Epidermal melanocyte (primary cell): ENCODE measurements at regions not wholly inside any gene's neighbourhood (a gene's known extent, or its start where the extent isn't known, plus 50 kb on each side); places are given as distances from the start of the nearest gene placed in this dataset.

Source experiments
- DNase-seq: peaks from one replicate; pipeline ENCODE4 v3.0.0; 2011; ENCODE audit warnings: low spot score; ENCODE audit not compliant: insufficient read length

GRCh38 chr5:68379275-68380036, 163.9 kb downstream of the PIK3R1 start:
- DNase-seq = no peak

- no peak for DNase-seq
Observed at GRCh38 chr5:68380078-68380477, 164.5 kb downstream of the PIK3R1 start.

GRCh38 chr5:68381060-68381459, 165.5 kb downstream of the PIK3R1 start:
- DNase-seq = no peak

- no peak for DNase-seq
Observed at GRCh38 chr5:68381909-68382308, 166.4 kb downstream of the PIK3R1 start.

GRCh38 chr5:68382640-68383039, 167.1 kb downstream of the PIK3R1 start:
- DNase-seq = no peak

- DNase-seq = no peak
Observed at GRCh38 chr5:68383888-68384310, 168.3 kb downstream of the PIK3R1 start.

- no peak for DNase-seq
Observed at GRCh38 chr5:68384936-68385594, 169.5 kb downstream of the PIK3R1 start.

- DNase-seq = no peak
Observed at GRCh38 chr5:68385936-68386335, 170.4 kb downstream of the PIK3R1 start.

- DNase-seq = no peak
Observed at GRCh38 chr5:68387074-68387796, 171.7 kb downstream of the PIK3R1 start.

GRCh38 chr5:68389618-68390017, 174.1 kb downstream of the PIK3R1 start:
- DNase-seq = no peak

- DNase-seq = no peak
Observed at GRCh38 chr5:68392617-68393016, 177.1 kb downstream of the PIK3R1 start.

- no peak for DNase-seq
Observed at GRCh38 chr5:68395302-68395701, 179.7 kb downstream of the PIK3R1 start.

- DNase-seq = no peak
Observed at GRCh38 chr5:68395926-68396511, 180.5 kb downstream of the PIK3R1 start.

GRCh38 chr5:68396722-68397121, 181.2 kb downstream of the PIK3R1 start:
- no peak for DNase-seq

GRCh38 chr5:68398146-68398812, 182.7 kb downstream of the PIK3R1 start:
- DNase-seq = no peak

GRCh38 chr5:68403301-68403700, 187.7 kb downstream of the PIK3R1 start:
- DNase-seq = no peak

GRCh38 chr5:68404246-68404645, 188.7 kb downstream of the PIK3R1 start:
- no peak for DNase-seq

GRCh38 chr5:68405026-68405684, 189.6 kb downstream of the PIK3R1 start:
- DNase-seq = no peak

- DNase-seq = no peak
Observed at GRCh38 chr5:68405784-68406743, 190.5 kb downstream of the PIK3R1 start.

- DNase-seq = no peak
Observed at GRCh38 chr5:68406767-68407241, 191.2 kb downstream of the PIK3R1 start.
